Peyer's patch (tissue), 4 donors: ENCODE measurements at regions not wholly inside any gene's neighbourhood (a gene's known extent, or its start where the extent isn't known, plus 50 kb on each side); places are given as distances from the start of the nearest gene placed in this dataset.

Experiments
- POLR2A ChIP-seq, 2 donors: fragments of 450-650 bp; IDR thresholded peaks; one replicate each; pipeline ENCODE4 v1.5.1; 2017; ENCODE audit warnings: antibody characterized with exemption in 2 of 2, mild to moderate bottlenecking in 2 of 2, moderate library complexity in 2 of 2
- TF ChIP-seq, protein P1 (sequence below), 6 experiments: fragments of 450-650 bp in 4 of 6; fragments of 200-600 bp in 2 of 6; sonication (generic) in 1 of 6; IDR thresholded peaks; one replicate each; pipeline ENCODE4 v1.5.1; 2017 to 2019; ENCODE audit warnings: antibody characterized with exemption in 6 of 6, mild to moderate bottlenecking in 3 of 6, moderate library complexity in 1 of 6

DNA sequence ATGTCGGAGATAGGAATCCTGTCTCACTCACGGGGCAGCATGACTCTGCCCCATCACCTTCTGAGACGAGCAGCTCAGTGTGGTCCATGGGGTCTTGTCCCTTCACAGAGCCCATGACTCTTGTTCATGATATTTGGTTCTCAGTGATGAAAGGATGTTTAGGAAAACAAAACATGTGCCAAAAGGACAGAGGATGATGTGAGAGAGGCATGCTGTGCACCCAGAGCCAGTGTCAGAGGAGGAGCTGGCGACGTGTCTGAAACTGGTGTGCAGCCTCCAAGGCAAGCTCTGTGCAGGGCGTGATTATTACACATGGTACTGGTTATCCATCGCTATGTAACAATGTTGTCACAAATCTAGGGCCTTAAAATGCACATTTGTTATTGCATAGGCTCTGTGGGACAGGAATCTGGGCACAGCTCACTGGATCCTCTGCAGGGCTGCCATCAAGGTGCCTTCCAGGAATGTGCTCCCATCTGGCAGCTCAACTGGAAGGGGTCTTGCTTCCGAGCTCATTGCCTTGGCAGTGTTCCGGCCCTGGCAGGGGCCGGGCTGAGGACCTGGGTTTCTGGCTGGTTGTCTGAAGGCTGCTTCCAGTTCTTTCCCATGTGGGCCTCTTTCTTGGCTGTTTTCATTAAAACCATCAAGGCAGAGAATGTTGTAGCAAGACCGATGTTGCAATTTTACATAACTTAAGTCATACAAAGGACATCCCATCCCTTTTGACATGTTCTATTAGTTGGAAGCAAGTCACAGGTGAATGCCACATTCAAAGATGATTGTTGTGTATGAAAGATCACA, 175.4 kb downstream of the ERMARD start:
- TF ChIP-seq, protein P1, sequence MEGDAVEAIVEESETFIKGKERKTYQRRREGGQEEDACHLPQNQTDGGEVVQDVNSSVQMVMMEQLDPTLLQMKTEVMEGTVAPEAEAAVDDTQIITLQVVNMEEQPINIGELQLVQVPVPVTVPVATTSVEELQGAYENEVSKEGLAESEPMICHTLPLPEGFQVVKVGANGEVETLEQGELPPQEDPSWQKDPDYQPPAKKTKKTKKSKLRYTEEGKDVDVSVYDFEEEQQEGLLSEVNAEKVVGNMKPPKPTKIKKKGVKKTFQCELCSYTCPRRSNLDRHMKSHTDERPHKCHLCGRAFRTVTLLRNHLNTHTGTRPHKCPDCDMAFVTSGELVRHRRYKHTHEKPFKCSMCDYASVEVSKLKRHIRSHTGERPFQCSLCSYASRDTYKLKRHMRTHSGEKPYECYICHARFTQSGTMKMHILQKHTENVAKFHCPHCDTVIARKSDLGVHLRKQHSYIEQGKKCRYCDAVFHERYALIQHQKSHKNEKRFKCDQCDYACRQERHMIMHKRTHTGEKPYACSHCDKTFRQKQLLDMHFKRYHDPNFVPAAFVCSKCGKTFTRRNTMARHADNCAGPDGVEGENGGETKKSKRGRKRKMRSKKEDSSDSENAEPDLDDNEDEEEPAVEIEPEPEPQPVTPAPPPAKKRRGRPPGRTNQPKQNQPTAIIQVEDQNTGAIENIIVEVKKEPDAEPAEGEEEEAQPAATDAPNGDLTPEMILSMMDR (IDR thresholded peaks at IDR 0.05): no peak
- no peak for TF ChIP-seq POLR2A (IDR thresholded peaks at IDR 0.05)
